Mesothelial cell of epicardium (in vitro differentiated cells): ENCODE measurements at regions not wholly inside any gene's neighbourhood (a gene's known extent, or its start where the extent isn't known, plus 50 kb on each side); places are given as distances from the start of the nearest gene placed in this dataset.

Experiments used
- DNase-seq, 2 experiments: peaks; one replicate each; pipeline ENCODE4 v3.0.0; 2021; ENCODE audit warnings: low spot score in 2 of 2; ENCODE audit not compliant: unreplicated experiment in 2 of 2
- H3K27ac Mint-ChIP-seq: 2 replicates; pipeline ENCODE4 v1.8.0; 2021; ENCODE audit warnings: mixed read lengths
- H3K27me3 Mint-ChIP-seq: 2 replicates; pipeline ENCODE4 v1.8.0; 2021; ENCODE audit warnings: low read depth, mixed read lengths
- H3K36me3 Mint-ChIP-seq: 2 replicates; pipeline ENCODE4 v1.8.0; 2021; ENCODE audit warnings: mixed read lengths
- H3K4me1 Mint-ChIP-seq: 2 replicates; pipeline ENCODE4 v1.8.0; 2021; ENCODE audit warnings: mixed read lengths
- H3K4me3 Mint-ChIP-seq: 2 replicates; pipeline ENCODE4 v1.8.0; 2021; ENCODE audit warnings: mild to moderate bottlenecking, moderate library complexity, mixed read lengths
- H3K9me3 Mint-ChIP-seq: 2 replicates; pipeline ENCODE4 v1.8.0; 2021; ENCODE audit warnings: mixed read lengths
- TF ChIP-seq, protein P1 (sequence below): fragments of 200-600 bp; sonication (generic); IDR thresholded peaks from one replicate; pipeline ENCODE4 v1.5.0; 2021; ENCODE audit warnings: antibody characterized with exemption; ENCODE audit not compliant: unreplicated experiment

DNA sequence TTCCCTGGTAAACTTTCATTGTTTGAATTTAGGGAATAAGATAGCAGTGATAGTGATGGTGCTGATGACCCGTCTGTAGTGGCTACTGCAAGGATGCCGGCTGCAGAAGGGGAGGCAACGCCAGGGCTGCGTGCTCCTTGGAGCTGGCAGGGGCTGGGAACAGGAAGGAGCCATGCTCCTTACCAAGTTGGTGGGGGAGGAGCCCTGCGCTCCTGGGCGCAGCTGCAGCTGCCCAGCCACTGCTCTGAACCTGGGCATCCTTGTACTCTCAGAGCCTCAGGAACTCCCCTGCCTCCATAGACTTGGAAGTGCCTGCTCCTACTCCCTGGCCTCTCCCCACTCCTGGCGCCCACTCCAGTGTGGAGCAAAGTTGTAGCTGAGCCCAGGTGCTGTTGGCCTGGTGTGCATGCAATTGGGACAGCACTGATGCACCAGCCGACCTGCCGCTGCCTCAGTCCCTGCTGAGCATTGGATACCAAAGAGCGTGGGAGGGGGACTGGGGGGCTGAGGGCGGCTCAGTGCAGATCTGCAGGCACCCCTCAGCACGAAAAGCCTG is 585.1 kb upstream of the FAM174A start:
- no peak overlapping the region for H3K27ac Mint-ChIP-seq
- no peaks in the 10 kb centered on the region for H3K4me1 Mint-ChIP-seq
- no peak overlapping the region for H3K4me3 Mint-ChIP-seq
- no peaks in the 10 kb centered on the region for H3K36me3 Mint-ChIP-seq
- DNase-seq, result no peak
- TF ChIP-seq, protein P1, sequence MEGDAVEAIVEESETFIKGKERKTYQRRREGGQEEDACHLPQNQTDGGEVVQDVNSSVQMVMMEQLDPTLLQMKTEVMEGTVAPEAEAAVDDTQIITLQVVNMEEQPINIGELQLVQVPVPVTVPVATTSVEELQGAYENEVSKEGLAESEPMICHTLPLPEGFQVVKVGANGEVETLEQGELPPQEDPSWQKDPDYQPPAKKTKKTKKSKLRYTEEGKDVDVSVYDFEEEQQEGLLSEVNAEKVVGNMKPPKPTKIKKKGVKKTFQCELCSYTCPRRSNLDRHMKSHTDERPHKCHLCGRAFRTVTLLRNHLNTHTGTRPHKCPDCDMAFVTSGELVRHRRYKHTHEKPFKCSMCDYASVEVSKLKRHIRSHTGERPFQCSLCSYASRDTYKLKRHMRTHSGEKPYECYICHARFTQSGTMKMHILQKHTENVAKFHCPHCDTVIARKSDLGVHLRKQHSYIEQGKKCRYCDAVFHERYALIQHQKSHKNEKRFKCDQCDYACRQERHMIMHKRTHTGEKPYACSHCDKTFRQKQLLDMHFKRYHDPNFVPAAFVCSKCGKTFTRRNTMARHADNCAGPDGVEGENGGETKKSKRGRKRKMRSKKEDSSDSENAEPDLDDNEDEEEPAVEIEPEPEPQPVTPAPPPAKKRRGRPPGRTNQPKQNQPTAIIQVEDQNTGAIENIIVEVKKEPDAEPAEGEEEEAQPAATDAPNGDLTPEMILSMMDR, result no peak
- no peaks in the 10 kb centered on the region for H3K9me3 Mint-ChIP-seq
- H3K27me3 Mint-ChIP-seq, result peaks cover 6% of the 10 kb centered on the region

DNA sequence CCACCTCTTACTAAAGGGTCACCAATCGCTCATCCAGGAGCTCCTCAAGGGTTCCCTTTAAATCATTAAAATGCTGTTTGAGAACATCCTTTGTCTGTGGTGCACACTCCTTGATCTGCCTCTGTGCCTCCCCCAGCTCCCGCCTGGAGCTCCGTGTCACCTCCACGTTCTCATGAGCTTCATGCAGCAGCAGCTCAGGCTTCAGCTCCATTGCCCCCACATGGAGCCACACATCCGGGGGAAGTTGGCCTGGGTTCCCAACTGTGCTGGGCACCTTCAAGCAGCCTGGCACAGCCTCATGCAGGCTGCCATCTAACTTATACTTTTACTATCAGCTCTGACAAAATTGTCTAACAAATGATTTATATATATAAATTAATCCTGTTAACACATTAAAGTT is 585.8 kb upstream of the FAM174A start:
- H3K27me3 Mint-ChIP-seq, result peaks cover 6% of the 10 kb centered on the region
- no peaks in the 10 kb centered on the region for H3K4me1 Mint-ChIP-seq
- no peaks in the 10 kb centered on the region for H3K36me3 Mint-ChIP-seq
- no peak overlapping the region for H3K27ac Mint-ChIP-seq
- no peaks in the 10 kb centered on the region for H3K9me3 Mint-ChIP-seq
- no peak overlapping the region for H3K4me3 Mint-ChIP-seq
- DNase-seq, result no peak
- TF ChIP-seq, protein P1, result no peak

DNA sequence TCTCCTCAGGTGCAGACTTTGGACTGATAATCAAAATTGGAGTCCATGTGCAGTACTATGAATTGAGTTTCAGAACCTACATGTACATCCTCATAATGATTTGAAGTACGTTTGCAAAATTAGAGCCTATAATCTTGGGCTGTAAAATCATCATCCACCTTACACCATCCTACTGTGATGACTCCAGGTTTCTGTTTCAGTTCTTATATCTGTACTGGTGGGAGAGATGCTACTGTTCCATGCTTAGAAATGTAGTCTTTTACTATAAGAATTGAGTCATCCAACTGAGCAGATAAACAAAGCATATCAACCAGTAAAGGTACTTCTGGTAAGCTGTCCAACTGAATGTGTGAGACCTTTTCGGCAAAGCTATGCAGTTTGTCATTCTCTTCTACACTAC is 586.3 kb upstream of the FAM174A start:
- H3K36me3 Mint-ChIP-seq, result no peaks in the 10 kb centered on the region
- peaks cover 6% of the 10 kb centered on the region for H3K27me3 Mint-ChIP-seq
- TF ChIP-seq, protein P1, result no peak
- no peak overlapping the region for H3K27ac Mint-ChIP-seq
- no peak for DNase-seq
- H3K4me3 Mint-ChIP-seq, result no peak overlapping the region
- no peaks in the 10 kb centered on the region for H3K9me3 Mint-ChIP-seq
- H3K4me1 Mint-ChIP-seq, result no peaks in the 10 kb centered on the region

DNA sequence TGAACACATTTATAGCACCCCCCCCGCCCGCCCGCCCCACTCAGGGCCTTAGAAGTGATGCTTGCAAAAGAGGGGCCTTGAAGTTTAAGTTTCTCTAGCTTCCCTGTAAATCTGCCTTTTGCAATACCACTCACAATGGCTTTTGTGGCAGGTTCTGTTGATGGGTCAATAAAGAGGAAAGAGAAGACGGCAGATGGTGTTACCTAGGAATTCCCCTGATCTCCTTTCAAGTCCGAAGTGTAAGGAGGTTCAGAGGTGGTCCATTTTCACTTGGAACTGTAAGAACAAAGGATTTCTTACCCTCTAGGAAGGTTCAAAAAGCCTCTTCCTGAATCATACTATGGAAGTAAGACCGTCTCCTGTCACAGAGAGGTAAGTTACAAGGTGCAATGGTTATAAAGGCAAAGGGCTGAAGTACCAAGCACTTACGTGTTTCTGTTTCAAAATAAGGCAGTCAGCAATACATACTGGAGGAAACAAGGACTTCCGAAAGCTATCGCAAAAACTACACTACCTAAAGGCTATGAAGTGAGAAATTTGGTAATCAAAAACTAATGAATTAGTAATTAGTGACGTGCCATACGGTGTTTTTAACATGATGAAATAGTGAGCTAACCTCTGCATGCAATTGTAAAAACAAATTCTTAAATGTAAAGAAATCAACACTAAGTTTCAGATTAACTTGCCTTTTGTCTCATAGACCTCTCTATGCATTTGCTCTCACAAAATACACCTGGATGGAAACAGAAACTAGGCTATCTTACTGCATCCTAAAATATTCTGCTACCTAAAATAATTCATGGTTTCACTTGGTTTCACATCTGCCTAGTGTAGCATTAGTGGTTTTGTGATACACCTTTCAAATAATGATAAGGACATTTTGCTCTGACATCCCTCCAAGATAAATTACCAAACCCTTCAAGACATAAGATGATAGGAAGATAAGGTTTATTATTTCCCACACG is 589.4 kb upstream of the FAM174A start:
- no peak for DNase-seq
- no peaks in the 10 kb centered on the region for H3K4me1 Mint-ChIP-seq
- H3K9me3 Mint-ChIP-seq, result no peaks in the 10 kb centered on the region
- H3K4me3 Mint-ChIP-seq, result no peak overlapping the region
- H3K36me3 Mint-ChIP-seq, result no peaks in the 10 kb centered on the region
- H3K27ac Mint-ChIP-seq, result no peak overlapping the region
- TF ChIP-seq, protein P1, result no peak
- H3K27me3 Mint-ChIP-seq, result peaks cover 6% of the 10 kb centered on the region

DNA sequence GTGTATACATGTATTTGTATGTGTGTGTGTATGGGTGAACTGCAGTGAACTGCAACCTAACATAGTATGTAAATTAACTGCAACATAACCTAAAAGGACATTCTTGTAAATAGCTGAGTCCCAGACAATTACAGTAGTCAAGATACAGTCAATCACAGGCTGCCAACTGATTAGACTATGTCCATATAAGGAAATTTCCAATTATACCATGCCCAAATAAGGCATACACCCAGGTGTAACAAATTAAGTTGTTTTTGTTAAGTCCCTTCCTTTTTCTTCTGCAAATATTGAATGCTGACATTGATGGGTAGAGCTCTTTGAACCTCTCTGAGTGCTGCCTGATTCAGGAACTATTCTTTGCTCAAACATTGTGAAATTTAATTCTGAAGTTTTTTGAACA is 594.6 kb upstream of the FAM174A start:
- no peaks in the 10 kb centered on the region for H3K36me3 Mint-ChIP-seq
- TF ChIP-seq, protein P1, result no peak
- H3K27ac Mint-ChIP-seq, result no peak overlapping the region
- no peak for DNase-seq
- H3K4me1 Mint-ChIP-seq, result no peaks in the 10 kb centered on the region
- peaks cover 2% of the 10 kb centered on the region for H3K27me3 Mint-ChIP-seq
- no peak overlapping the region for H3K4me3 Mint-ChIP-seq
- H3K9me3 Mint-ChIP-seq, result no peaks in the 10 kb centered on the region
